ENCODE measurements at regions not wholly inside any gene's neighbourhood (a gene's known extent, or its start where the extent isn't known, plus 50 kb on each side); places are given as distances from the start of the nearest gene placed in this dataset.

DNA sequence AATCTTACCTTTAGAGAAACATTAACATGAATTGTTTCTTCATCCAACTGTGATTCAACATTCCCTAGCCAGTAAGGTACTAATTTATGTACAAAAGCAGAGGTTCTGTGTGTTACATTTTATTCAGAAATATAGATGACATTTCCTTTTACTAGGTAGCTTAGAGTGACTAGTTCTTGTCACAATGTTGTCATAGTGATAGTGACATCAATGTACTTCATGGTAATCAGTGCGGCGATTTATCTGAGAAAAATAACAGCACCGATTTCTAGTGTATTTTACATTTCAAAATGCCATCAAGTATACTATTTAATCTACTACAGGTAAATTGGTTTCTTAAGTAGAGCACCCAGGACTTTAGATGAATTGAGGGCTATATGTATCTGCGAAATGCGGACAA lies 72.1 kb upstream of the DGKB start (continued):
- TF ChIP-seq EGR1 (IDR thresholded peaks at IDR 0.05; ENCODE audit: borderline replicate concordance, low read depth, low read length): no peak
- TF ChIP-seq, protein P1, sequence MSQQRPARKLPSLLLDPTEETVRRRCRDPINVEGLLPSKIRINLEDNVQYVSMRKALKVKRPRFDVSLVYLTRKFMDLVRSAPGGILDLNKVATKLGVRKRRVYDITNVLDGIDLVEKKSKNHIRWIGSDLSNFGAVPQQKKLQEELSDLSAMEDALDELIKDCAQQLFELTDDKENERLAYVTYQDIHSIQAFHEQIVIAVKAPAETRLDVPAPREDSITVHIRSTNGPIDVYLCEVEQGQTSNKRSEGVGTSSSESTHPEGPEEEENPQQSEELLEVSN (IDR thresholded peaks at IDR 0.05): no peak
